ENCODE measurements at regions not wholly inside any gene's neighbourhood (a gene's known extent, or its start where the extent isn't known, plus 50 kb on each side); places are given as distances from the start of the nearest gene placed in this dataset.

- Histone ChIP-seq H3K36me3 (ENCODE audit: insufficient read depth, low read length) (no peaks in the 10 kb centered on the region), H3K27ac (ENCODE audit: low read length) (no peak overlapping the region), H3K4me2 (ENCODE audit: low read depth, low read length, poor library complexity, severe bottlenecking) (no peak overlapping the region), H3K9me3 (ENCODE audit: low read length) (no peaks in the 10 kb centered on the region), H2AFZ (ENCODE audit: low read length) (no peak overlapping the region), H3K9me2 (replicated peaks; ENCODE audit: insufficient read depth, low read length) (no peaks in the 10 kb centered on the region), H3K4me3 (ENCODE audit: low read length) (no peak overlapping the region), H3K27me3 (ENCODE audit: low read length) (no peaks in the 10 kb centered on the region), H4K20me1 (ENCODE audit: insufficient read depth, low read depth, low read length) (no peaks in the 10 kb centered on the region), H3K4me1 (ENCODE audit: low read length) (no peaks in the 10 kb centered on the region), H3K9ac (ENCODE audit: low read length) (no peak overlapping the region), H3K79me2 (ENCODE audit: low read length) (no peaks in the 10 kb centered on the region)
- no peak for DNase-seq
Observed at GRCh38 chr4:144463236-144463635, 182.7 kb upstream of the HHIP start.

DNA sequence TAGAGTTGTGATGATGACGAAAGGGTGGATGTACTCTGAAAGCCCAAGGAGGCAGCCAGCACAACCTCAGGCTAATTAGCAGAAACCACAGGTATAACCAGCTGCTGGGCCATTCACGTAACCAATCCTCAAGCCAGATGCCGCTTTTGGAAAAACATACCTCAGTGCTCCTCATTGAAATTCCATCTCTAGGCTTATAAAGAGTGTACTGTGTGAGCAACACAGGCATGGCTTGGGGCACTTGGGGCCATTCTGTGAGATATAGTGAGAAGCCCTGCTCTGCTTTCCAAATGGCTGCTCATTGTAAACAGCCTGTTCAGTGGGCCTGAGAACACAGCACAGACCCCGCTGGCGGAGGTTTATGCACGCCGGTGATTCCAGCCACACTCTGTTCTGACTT, 182.1 kb upstream of the HHIP start:
- H3K4me2 ChIP-seq (ENCODE audit: low read depth, low read length, poor library complexity, severe bottlenecking), result no peak overlapping the region
- no peaks in the 10 kb centered on the region for H3K9me3 ChIP-seq (ENCODE audit: low read length)
- no peak overlapping the region for H3K4me3 ChIP-seq (ENCODE audit: low read length)
- no peaks in the 10 kb centered on the region for H3K27me3 ChIP-seq (ENCODE audit: low read length)
- H3K27ac ChIP-seq (ENCODE audit: low read length), result no peak overlapping the region
- no peak for DNase-seq
- no peaks in the 10 kb centered on the region for H3K4me1 ChIP-seq (ENCODE audit: low read length)
- H3K9me2 ChIP-seq (replicated peaks; ENCODE audit: insufficient read depth, low read length), result no peaks in the 10 kb centered on the region
- no peaks in the 10 kb centered on the region for H3K79me2 ChIP-seq (ENCODE audit: low read length)
- H3K36me3 ChIP-seq (ENCODE audit: insufficient read depth, low read length), result no peaks in the 10 kb centered on the region
- H2AFZ ChIP-seq (ENCODE audit: low read length), result no peak overlapping the region
- no peak overlapping the region for H3K9ac ChIP-seq (ENCODE audit: low read length)
- H4K20me1 ChIP-seq (ENCODE audit: insufficient read depth, low read depth, low read length), result no peaks in the 10 kb centered on the region

- no peaks in the 10 kb centered on the region for H3K9me2 ChIP-seq (replicated peaks; ENCODE audit: insufficient read depth, low read length)
- no peaks in the 10 kb centered on the region for H3K79me2 ChIP-seq (ENCODE audit: low read length)
Observed at GRCh38 chr4:144465546-144465945, 180.4 kb upstream of the HHIP start.

DNA sequence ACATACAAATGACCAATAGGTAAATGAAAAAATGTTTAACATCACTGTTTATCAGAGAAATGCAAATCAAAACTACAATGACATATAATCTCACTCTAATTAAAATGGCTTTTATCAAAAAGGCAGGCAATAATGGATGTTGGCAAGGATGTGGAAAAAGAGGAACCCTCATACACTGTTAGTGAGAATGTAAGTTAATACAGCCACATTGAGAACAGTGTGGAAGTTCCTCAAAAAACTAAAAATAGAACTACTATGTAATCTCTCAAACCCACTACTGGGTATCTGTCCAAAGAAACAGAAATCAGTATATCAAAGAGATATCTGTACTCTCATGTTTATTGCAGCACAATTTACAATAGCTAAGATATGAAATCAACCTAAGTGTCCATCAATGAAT, 165.9 kb upstream of the HHIP start:
- H3K9me2 ChIP-seq (replicated peaks; ENCODE audit: insufficient read depth, low read length), result no peaks in the 10 kb centered on the region
- no peak overlapping the region for H3K4me2 ChIP-seq (ENCODE audit: low read depth, low read length, poor library complexity, severe bottlenecking)
- no peak overlapping the region for H3K27ac ChIP-seq (ENCODE audit: low read length)
- H2AFZ ChIP-seq (ENCODE audit: low read length), result no peak overlapping the region
- H3K27me3 ChIP-seq (ENCODE audit: low read length), result no peaks in the 10 kb centered on the region
- no peaks in the 10 kb centered on the region for H3K36me3 ChIP-seq (ENCODE audit: insufficient read depth, low read length)
- no peaks in the 10 kb centered on the region for H4K20me1 ChIP-seq (ENCODE audit: insufficient read depth, low read depth, low read length)
- H3K4me1 ChIP-seq (ENCODE audit: low read length), result no peaks in the 10 kb centered on the region
- no peaks in the 10 kb centered on the region for H3K9me3 ChIP-seq (ENCODE audit: low read length)
- no peak for DNase-seq
- no peaks in the 10 kb centered on the region for H3K79me2 ChIP-seq (ENCODE audit: low read length)
- no peak overlapping the region for H3K9ac ChIP-seq (ENCODE audit: low read length)
- no peak overlapping the region for H3K4me3 ChIP-seq (ENCODE audit: low read length)

More at GRCh38 chr4:144465546-144465945, 180.4 kb upstream of the HHIP start:
- Histone ChIP-seq H3K9me3 (ENCODE audit: low read length) (no peaks in the 10 kb centered on the region), H3K4me2 (ENCODE audit: low read depth, low read length, poor library complexity, severe bottlenecking) (no peak overlapping the region), H3K36me3 (ENCODE audit: insufficient read depth, low read length) (no peaks in the 10 kb centered on the region), H3K9ac (ENCODE audit: low read length) (no peak overlapping the region), H3K4me1 (ENCODE audit: low read length) (no peaks in the 10 kb centered on the region), H4K20me1 (ENCODE audit: insufficient read depth, low read depth, low read length) (no peaks in the 10 kb centered on the region), H3K4me3 (ENCODE audit: low read length) (no peak overlapping the region), H3K27me3 (ENCODE audit: low read length) (no peaks in the 10 kb centered on the region), H2AFZ (ENCODE audit: low read length) (no peak overlapping the region), H3K27ac (ENCODE audit: low read length) (no peak overlapping the region)
- no peak for DNase-seq

GRCh38 chr4:144489831-144490230, 156.1 kb upstream of the HHIP start:
- no peak overlapping the region for H3K27ac ChIP-seq (ENCODE audit: low read length)
- no peak overlapping the region for H3K4me2 ChIP-seq (ENCODE audit: low read depth, low read length, poor library complexity, severe bottlenecking)
- DNase-seq, result no peak
- H3K9me2 ChIP-seq (replicated peaks; ENCODE audit: insufficient read depth, low read length), result no peaks in the 10 kb centered on the region
- H3K27me3 ChIP-seq (ENCODE audit: low read length), result no peaks in the 10 kb centered on the region
- H3K4me3 ChIP-seq (ENCODE audit: low read length), result no peak overlapping the region
- H3K9ac ChIP-seq (ENCODE audit: low read length), result no peak overlapping the region
- no peaks in the 10 kb centered on the region for H3K79me2 ChIP-seq (ENCODE audit: low read length)
- H2AFZ ChIP-seq (ENCODE audit: low read length), result no peak overlapping the region
- no peaks in the 10 kb centered on the region for H3K36me3 ChIP-seq (ENCODE audit: insufficient read depth, low read length)
- H3K4me1 ChIP-seq (ENCODE audit: low read length), result no peaks in the 10 kb centered on the region
- no peaks in the 10 kb centered on the region for H3K9me3 ChIP-seq (ENCODE audit: low read length)
- H4K20me1 ChIP-seq (ENCODE audit: insufficient read depth, low read depth, low read length), result no peaks in the 10 kb centered on the region

DNA sequence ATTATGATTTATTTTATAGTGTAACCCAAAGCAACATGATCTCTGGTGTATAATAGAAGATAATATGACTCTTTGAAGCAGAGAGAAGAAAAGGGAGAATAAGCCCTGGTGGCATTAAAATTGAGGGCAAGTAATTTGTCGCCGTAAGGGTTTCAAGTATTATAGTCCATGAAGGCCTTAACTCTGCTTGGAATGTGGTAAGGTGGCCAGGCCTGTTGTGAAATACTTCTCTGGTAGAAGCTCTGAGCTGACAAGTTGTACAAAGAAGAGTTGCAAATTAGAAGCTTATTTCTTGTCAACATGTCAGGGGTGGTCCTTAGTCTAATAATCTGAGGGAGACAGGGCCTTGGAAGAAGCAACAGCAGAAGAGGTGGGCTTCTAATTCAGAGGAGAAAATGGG, 151.7 kb upstream of the HHIP start:
- Histone ChIP-seq H3K36me3 (ENCODE audit: insufficient read depth, low read length) (no peaks in the 10 kb centered on the region), H3K27ac (ENCODE audit: low read length) (no peak overlapping the region), H3K4me3 (ENCODE audit: low read length) (no peak overlapping the region), H3K4me2 (ENCODE audit: low read depth, low read length, poor library complexity, severe bottlenecking) (no peak overlapping the region), H3K9ac (ENCODE audit: low read length) (no peak overlapping the region), H3K9me2 (replicated peaks; ENCODE audit: insufficient read depth, low read length) (no peaks in the 10 kb centered on the region), H3K4me1 (ENCODE audit: low read length) (no peaks in the 10 kb centered on the region), H3K9me3 (ENCODE audit: low read length) (no peaks in the 10 kb centered on the region), H3K27me3 (ENCODE audit: low read length) (no peaks in the 10 kb centered on the region), H4K20me1 (ENCODE audit: insufficient read depth, low read depth, low read length) (no peaks in the 10 kb centered on the region), H2AFZ (ENCODE audit: low read length) (no peak overlapping the region), H3K79me2 (ENCODE audit: low read length) (no peaks in the 10 kb centered on the region)
- no peak for DNase-seq

DNA sequence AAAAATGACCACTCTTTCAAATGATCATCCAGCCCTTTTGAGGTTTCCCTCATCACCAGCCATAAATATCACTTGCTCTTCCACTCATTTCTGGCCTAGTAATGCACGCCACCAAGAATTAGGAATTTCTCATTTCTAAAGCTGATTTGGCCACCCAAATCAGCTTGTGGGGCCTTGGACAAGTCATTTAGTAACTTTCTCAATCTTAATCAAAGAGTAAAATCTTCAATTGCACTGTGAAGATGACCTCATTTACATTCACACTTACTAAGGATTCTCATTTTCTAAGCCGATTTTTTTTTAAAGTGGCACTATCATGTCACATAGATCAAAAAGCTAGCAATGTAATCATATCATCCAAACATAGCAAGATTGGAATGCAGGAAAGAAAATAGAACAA, 150.0 kb upstream of the HHIP start:
- no peaks in the 10 kb centered on the region for H3K27me3 ChIP-seq (ENCODE audit: low read length)
- H4K20me1 ChIP-seq (ENCODE audit: insufficient read depth, low read depth, low read length), result no peaks in the 10 kb centered on the region
- H3K79me2 ChIP-seq (ENCODE audit: low read length), result no peaks in the 10 kb centered on the region
- no peaks in the 10 kb centered on the region for H3K9me2 ChIP-seq (replicated peaks; ENCODE audit: insufficient read depth, low read length)
- no peak overlapping the region for H3K9ac ChIP-seq (ENCODE audit: low read length)
- no peaks in the 10 kb centered on the region for H3K9me3 ChIP-seq (ENCODE audit: low read length)
- H3K4me1 ChIP-seq (ENCODE audit: low read length), result no peaks in the 10 kb centered on the region
- no peak overlapping the region for H3K27ac ChIP-seq (ENCODE audit: low read length)
- no peaks in the 10 kb centered on the region for H3K36me3 ChIP-seq (ENCODE audit: insufficient read depth, low read length)
- H3K4me2 ChIP-seq (ENCODE audit: low read depth, low read length, poor library complexity, severe bottlenecking), result no peak overlapping the region
- H3K4me3 ChIP-seq (ENCODE audit: low read length), result no peak overlapping the region
- no peak overlapping the region for H2AFZ ChIP-seq (ENCODE audit: low read length)
- no peak for DNase-seq

DNA sequence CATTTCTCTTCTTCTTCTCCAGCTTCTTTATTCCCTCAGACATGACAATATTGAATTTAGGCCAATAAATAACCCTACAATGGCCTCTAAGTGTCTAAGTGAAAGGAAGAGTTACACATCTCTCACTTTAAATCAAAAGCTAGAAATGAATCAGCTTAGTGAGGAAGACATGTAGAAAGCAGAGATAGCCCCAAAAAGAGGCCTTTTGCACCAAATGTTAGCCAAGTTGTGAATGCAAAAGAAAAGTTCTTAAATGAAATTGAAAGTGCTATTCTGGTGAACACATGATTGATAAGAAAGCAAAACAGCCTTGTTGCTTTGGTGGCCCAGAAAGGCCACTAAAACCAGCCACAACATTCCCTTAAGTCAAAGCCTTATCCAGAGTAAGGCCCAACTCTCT, 146.2 kb upstream of the HHIP start:
- DNase-seq, result no peak
- Histone ChIP-seq H2AFZ (ENCODE audit: low read length) (no peak overlapping the region), H3K36me3 (ENCODE audit: insufficient read depth, low read length) (no peaks in the 10 kb centered on the region), H3K9me2 (replicated peaks; ENCODE audit: insufficient read depth, low read length) (no peaks in the 10 kb centered on the region), H3K4me1 (ENCODE audit: low read length) (no peaks in the 10 kb centered on the region), H3K4me2 (ENCODE audit: low read depth, low read length, poor library complexity, severe bottlenecking) (no peak overlapping the region), H3K4me3 (ENCODE audit: low read length) (no peak overlapping the region), H3K9me3 (ENCODE audit: low read length) (no peaks in the 10 kb centered on the region), H3K79me2 (ENCODE audit: low read length) (no peaks in the 10 kb centered on the region), H3K27ac (ENCODE audit: low read length) (no peak overlapping the region), H3K9ac (ENCODE audit: low read length) (no peak overlapping the region), H3K27me3 (ENCODE audit: low read length) (no peaks in the 10 kb centered on the region), H4K20me1 (ENCODE audit: insufficient read depth, low read depth, low read length) (no peaks in the 10 kb centered on the region)

GRCh38 chr4:144501231-144501780, 144.7 kb upstream of the HHIP start:
- DNase-seq, result no peak
- Histone ChIP-seq H3K27me3 (ENCODE audit: low read length) (no peaks in the 10 kb centered on the region), H3K9me3 (ENCODE audit: low read length) (no peaks in the 10 kb centered on the region), H3K4me1 (ENCODE audit: low read length) (no peaks in the 10 kb centered on the region), H3K9me2 (replicated peaks; ENCODE audit: insufficient read depth, low read length) (no peaks in the 10 kb centered on the region), H3K27ac (ENCODE audit: low read length) (no peak overlapping the region), H3K36me3 (ENCODE audit: insufficient read depth, low read length) (no peaks in the 10 kb centered on the region), H2AFZ (ENCODE audit: low read length) (no peak overlapping the region), H3K4me3 (ENCODE audit: low read length) (no peak overlapping the region), H3K79me2 (ENCODE audit: low read length) (no peaks in the 10 kb centered on the region), H3K4me2 (ENCODE audit: low read depth, low read length, poor library complexity, severe bottlenecking) (no peak overlapping the region), H3K9ac (ENCODE audit: low read length) (no peak overlapping the region), H4K20me1 (ENCODE audit: insufficient read depth, low read depth, low read length) (no peaks in the 10 kb centered on the region)
